ENCODE measurements at regions not wholly inside any gene's neighbourhood (a gene's known extent, or its start where the extent isn't known, plus 50 kb on each side); places are given as distances from the start of the nearest gene placed in this dataset.

GRCh38 chr4:114282937-114283336 lies 303.5 kb upstream of the ARSJ start:
- TF ChIP-seq CTCF (IDR thresholded peaks at IDR 0.05) (no peak), POLR2A (IDR thresholded peaks at IDR 0.05) (no peak), POLR2AphosphoS5 (IDR thresholded peaks at IDR 0.05; ENCODE audit: insufficient read depth in 1 of 2, low read depth in 1 of 2) (no peak)

Data from vagina (tissue), 2 donors.